ENCODE measurements at regions not wholly inside any gene's neighbourhood (a gene's known extent, or its start where the extent isn't known, plus 50 kb on each side); places are given as distances from the start of the nearest gene placed in this dataset.

DNA sequence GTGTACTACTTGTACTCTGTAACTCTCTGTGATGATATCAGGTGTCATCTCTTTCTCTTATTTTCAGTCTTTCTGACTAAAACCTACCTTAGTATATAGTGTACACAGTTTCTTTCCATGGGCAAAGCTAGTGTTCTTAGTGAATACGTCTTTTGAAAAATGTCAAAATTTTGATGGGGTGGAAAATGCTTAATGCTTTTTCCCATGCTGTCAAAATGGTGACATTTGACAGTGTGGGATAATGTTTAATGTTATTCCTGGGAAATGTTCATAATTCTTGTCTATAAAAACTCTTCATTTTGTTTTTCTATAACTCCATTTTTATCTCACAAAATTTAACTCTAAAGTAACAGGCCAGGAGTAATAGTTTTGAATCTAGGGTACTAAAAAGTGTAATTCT is 742.7 kb upstream of the FOXG1 start:
- Histone ChIP-seq H3K27me3 (ENCODE audit: control insufficient read depth, insufficient read depth, low read length) (no peaks in the 10 kb centered on the region), H3K14ac (replicated peaks; ENCODE audit: low read depth, low read length) (no peak overlapping the region), H3K79me1 (ENCODE audit: low read depth in 1 of 2, low read length in 2 of 2) (no peaks in the 10 kb centered on the region), H3K4me3 (ENCODE audit: insufficient read depth, low read depth, low read length) (no peak overlapping the region), H3K27ac (ENCODE audit: insufficient read depth, low read length) (no peak overlapping the region), H3K36me3 (ENCODE audit: control insufficient read depth, insufficient read depth, low read length) (no peaks in the 10 kb centered on the region), H4K8ac (ENCODE audit: low read depth in 2 of 2, low read length in 2 of 2) (no peak overlapping the region), H4K20me1 (ENCODE audit: insufficient read depth, low read length) (no peaks in the 10 kb centered on the region), H4K5ac (ENCODE audit: low read depth, low read length) (no peak overlapping the region), H2AK9ac (replicated peaks; ENCODE audit: low read depth, low read length, poor library complexity) (no peak overlapping the region), H2BK120ac (ENCODE audit: low read depth, low read length) (no peak overlapping the region), H3K4ac (ENCODE audit: low read depth, low read length) (no peak overlapping the region), H3K4me1 (ENCODE audit: control insufficient read depth, insufficient read depth, low read length) (no peaks in the 10 kb centered on the region), H2AFZ (replicated peaks; ENCODE audit: low read length, poor library complexity) (no peak overlapping the region), H3K9ac (ENCODE audit: low read depth, low read length) (no peak overlapping the region), H2BK15ac (ENCODE audit: low read depth, low read length) (no peak overlapping the region), H2BK5ac (ENCODE audit: low read depth, low read length, poor library complexity, severe bottlenecking) (no peak overlapping the region), H3K18ac (ENCODE audit: low read depth, low read length) (no peak overlapping the region), H2BK20ac (ENCODE audit: low read depth, low read length) (no peak overlapping the region), H3K56ac (ENCODE audit: extremely low read depth, insufficient read depth, low read length) (no peak overlapping the region), H3K9me1 (ENCODE audit: insufficient read depth, low read length) (no peaks in the 10 kb centered on the region), H4K91ac (ENCODE audit: insufficient read depth, low read depth, low read length) (no peak overlapping the region), H2AK5ac (ENCODE audit: low read depth, low read length) (no peak overlapping the region), H3K9me3 (ENCODE audit: control insufficient read depth, insufficient read depth, low read length) (0 out of 2 replicates have a peak, but pooled peaks cover 2% of the 10 kb centered on the region), H3K23ac (ENCODE audit: low read depth, low read length) (no peak overlapping the region), H3K4me2 (ENCODE audit: low read depth, low read length) (no peak overlapping the region)
- in situ Hi-C loops (cut with MboI; ENCODE audit: low sequenced_read_pairs) = no loop called here
- DNase-seq (no peak), ATAC-seq (ENCODE audit: low read depth) (no peak)
- no peak for TF ChIP-seq MXI1 (IDR thresholded peaks at IDR 0.05; ENCODE audit: borderline replicate concordance, low read depth, low read length)
- no peak for TF ChIP-seq RFX5 (IDR thresholded peaks at IDR 0.05; ENCODE audit: low read depth, low read length)
- TF ChIP-seq, protein P1, sequence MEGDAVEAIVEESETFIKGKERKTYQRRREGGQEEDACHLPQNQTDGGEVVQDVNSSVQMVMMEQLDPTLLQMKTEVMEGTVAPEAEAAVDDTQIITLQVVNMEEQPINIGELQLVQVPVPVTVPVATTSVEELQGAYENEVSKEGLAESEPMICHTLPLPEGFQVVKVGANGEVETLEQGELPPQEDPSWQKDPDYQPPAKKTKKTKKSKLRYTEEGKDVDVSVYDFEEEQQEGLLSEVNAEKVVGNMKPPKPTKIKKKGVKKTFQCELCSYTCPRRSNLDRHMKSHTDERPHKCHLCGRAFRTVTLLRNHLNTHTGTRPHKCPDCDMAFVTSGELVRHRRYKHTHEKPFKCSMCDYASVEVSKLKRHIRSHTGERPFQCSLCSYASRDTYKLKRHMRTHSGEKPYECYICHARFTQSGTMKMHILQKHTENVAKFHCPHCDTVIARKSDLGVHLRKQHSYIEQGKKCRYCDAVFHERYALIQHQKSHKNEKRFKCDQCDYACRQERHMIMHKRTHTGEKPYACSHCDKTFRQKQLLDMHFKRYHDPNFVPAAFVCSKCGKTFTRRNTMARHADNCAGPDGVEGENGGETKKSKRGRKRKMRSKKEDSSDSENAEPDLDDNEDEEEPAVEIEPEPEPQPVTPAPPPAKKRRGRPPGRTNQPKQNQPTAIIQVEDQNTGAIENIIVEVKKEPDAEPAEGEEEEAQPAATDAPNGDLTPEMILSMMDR (conservative IDR thresholded peaks at IDR 0.05; ENCODE audit: low read depth, low read length) = no peak
- no peak for TF ChIP-seq SMC3 (IDR thresholded peaks at IDR 0.05; ENCODE audit: low read depth, low read length)
- no peak for TF ChIP-seq CHD1 (IDR thresholded peaks at IDR 0.05; ENCODE audit: low read depth, low read length)
- no peak for TF ChIP-seq NFE2L2 (IDR thresholded peaks at IDR 0.05; ENCODE audit: low read depth, low read length)
- TF ChIP-seq USF2 (IDR thresholded peaks at IDR 0.05; ENCODE audit: low read depth, low read length) = no peak
- no peak for TF ChIP-seq BHLHE40 (IDR thresholded peaks at IDR 0.05; ENCODE audit: low read depth, low read length)
- no peak for TF ChIP-seq RCOR1 (IDR thresholded peaks at IDR 0.05; ENCODE audit: insufficient replicate concordance, low read length)
- TF ChIP-seq CEBPB (IDR thresholded peaks at IDR 0.05; ENCODE audit: low read depth, low read length) = no peak
- no peak for TF ChIP-seq POLR2A (IDR thresholded peaks at IDR 0.05; ENCODE audit: low read depth, low read length)
- no peak for TF ChIP-seq FOS (IDR thresholded peaks at IDR 0.05; ENCODE audit: low read depth, low read length)
- no peak for TF ChIP-seq MAZ (IDR thresholded peaks at IDR 0.05; ENCODE audit: borderline replicate concordance, low read depth, low read length)
- TF ChIP-seq MAFK (IDR thresholded peaks at IDR 0.05; ENCODE audit: low read depth, low read length) = no peak
- TF ChIP-seq RAD21 (IDR thresholded peaks at IDR 0.05; ENCODE audit: low read length) = no peak
- no peak for TF ChIP-seq ELK1 (IDR thresholded peaks at IDR 0.05; ENCODE audit: borderline replicate concordance, low read depth, low read length)
- CTCF ChIA-PET = no interaction called here
- no TSS peak for BruUV-seq (replicated peaks)
- intact Hi-C loops (cut with micrococcal nuclease) = no loop called here
- dilution Hi-C loops (cut with HindIII; ENCODE audit: low sequenced_read_pairs, unreplicated experiment) = no loop called here
- POLR2A ChIA-PET (ENCODE audit: unreplicated experiment) = no interaction called here
- no CpG with 5 or more reads among the region's 1 CpG for WGBS, 2 experiments (ENCODE audit: extremely low coverage in 2 of 2, insufficient read length in 1 of 2)

All from IMR-90 (cell line).